ENCODE measurements at regions not wholly inside any gene's neighbourhood (a gene's known extent, or its start where the extent isn't known, plus 50 kb on each side); places are given as distances from the start of the nearest gene placed in this dataset.

- Histone ChIP-seq H3K79me2 (no peaks in the 10 kb centered on the region), H3K27me3 (no peaks in the 10 kb centered on the region), H3K4me1 (ENCODE audit: insufficient read depth) (peaks cover 4% of the 10 kb centered on the region), H3K36me3 (replicated peaks; ENCODE audit: insufficient read depth, low read depth) (no peaks in the 10 kb centered on the region), H4K20me1 (ENCODE audit: insufficient read depth, poor library complexity, severe bottlenecking) (no peaks in the 10 kb centered on the region), H3K9me2 (replicated peaks; ENCODE audit: insufficient read depth) (no peaks in the 10 kb centered on the region), H3K4me2 (no peak overlapping the region), H3K27ac (no peak overlapping the region), H3K4me3 (no peak overlapping the region), H2AFZ (no peak overlapping the region), H3K9me3 (ENCODE audit: low read depth) (no peaks in the 10 kb centered on the region)
- DNase-seq (ENCODE audit: low spot score), result no peak
- TF ChIP-seq EZH2phosphoT487 (IDR thresholded peaks at IDR 0.05; ENCODE audit: low read depth, severe bottlenecking, unreplicated experiment) (no peak), CTCF (IDR thresholded peaks at IDR 0.05; ENCODE audit: poor library complexity) (no peak), EZH2 (IDR thresholded peaks at IDR 0.05; ENCODE audit: borderline replicate concordance) (no peak)
- WGBS (ENCODE audit: low lambda C conversion rate, missing lambda C conversion rate), result 74% methylated on average over 6 of the region's 6 CpGs
Observed at GRCh38 chr2:37563375-37564015, 107.9 kb downstream of the CDC42EP3 start.

GRCh38 chr2:37564356-37564755, 107.1 kb downstream of the CDC42EP3 start:
- Histone ChIP-seq H3K79me2 (no peaks in the 10 kb centered on the region), H3K27me3 (no peaks in the 10 kb centered on the region), H3K27ac (no peak overlapping the region), H3K4me1 (ENCODE audit: insufficient read depth) (peaks cover 4% of the 10 kb centered on the region), H3K36me3 (replicated peaks; ENCODE audit: insufficient read depth, low read depth) (no peaks in the 10 kb centered on the region), H4K20me1 (ENCODE audit: insufficient read depth, poor library complexity, severe bottlenecking) (no peaks in the 10 kb centered on the region), H3K9me2 (replicated peaks; ENCODE audit: insufficient read depth) (no peaks in the 10 kb centered on the region), H3K9me3 (ENCODE audit: low read depth) (no peaks in the 10 kb centered on the region), H3K4me3 (no peak overlapping the region), H2AFZ (no peak overlapping the region), H3K4me2 (no peak overlapping the region)
- 47% methylated on average over 7 of the region's 7 CpGs for WGBS (ENCODE audit: low lambda C conversion rate, missing lambda C conversion rate)
- TF ChIP-seq CTCF (IDR thresholded peaks at IDR 0.05; ENCODE audit: poor library complexity) (no peak), EZH2phosphoT487 (IDR thresholded peaks at IDR 0.05; ENCODE audit: low read depth, severe bottlenecking, unreplicated experiment) (peak; percentile 72)
- DNase-seq (ENCODE audit: low spot score), result no peak

- no peak overlapping the region for H3K4me2 ChIP-seq
Observed at GRCh38 chr2:37566517-37566981, 104.9 kb downstream of the CDC42EP3 start.

More at GRCh38 chr2:37566517-37566981, 104.9 kb downstream of the CDC42EP3 start:
- H3K36me3 ChIP-seq (replicated peaks; ENCODE audit: insufficient read depth, low read depth), result no peaks in the 10 kb centered on the region
- no peak overlapping the region for H3K27ac ChIP-seq
- H2AFZ ChIP-seq, result no peak overlapping the region
- H3K4me1 ChIP-seq (ENCODE audit: insufficient read depth), result peaks cover 19% of the 10 kb centered on the region
- DNase-seq (ENCODE audit: low spot score), result no peak
- no peaks in the 10 kb centered on the region for H3K79me2 ChIP-seq
- no peaks in the 10 kb centered on the region for H3K9me3 ChIP-seq (ENCODE audit: low read depth)
- WGBS (ENCODE audit: low lambda C conversion rate, missing lambda C conversion rate), result 92% methylated on average over 5 of the region's 5 CpGs
- TF ChIP-seq EZH2 (IDR thresholded peaks at IDR 0.05; ENCODE audit: borderline replicate concordance), result no peak
- TF ChIP-seq EZH2phosphoT487 (IDR thresholded peaks at IDR 0.05; ENCODE audit: low read depth, severe bottlenecking, unreplicated experiment), result no peak
- no peak for TF ChIP-seq CTCF (IDR thresholded peaks at IDR 0.05; ENCODE audit: poor library complexity)
- no peaks in the 10 kb centered on the region for H3K27me3 ChIP-seq
- H4K20me1 ChIP-seq (ENCODE audit: insufficient read depth, poor library complexity, severe bottlenecking), result no peaks in the 10 kb centered on the region
- H3K9me2 ChIP-seq (replicated peaks; ENCODE audit: insufficient read depth), result no peaks in the 10 kb centered on the region
- no peak overlapping the region for H3K4me3 ChIP-seq
